ENCODE measurements at regions not wholly inside any gene's neighbourhood (a gene's known extent, or its start where the extent isn't known, plus 50 kb on each side); places are given as distances from the start of the nearest gene placed in this dataset.

- ATAC-seq (replicated peaks) = no peak
- Mint-ChIP-seq H3K27me3 (no peaks in the 10 kb centered on the region), H3K27ac (no peak overlapping the region), H3K4me1 (no peaks in the 10 kb centered on the region), H3K9me3 (peaks cover 7% of the 10 kb centered on the region), H3K4me3 (no peak overlapping the region), H3K36me3 (ENCODE audit: low read depth) (no peaks in the 10 kb centered on the region)
These were observed 197.0 kb downstream of the FAT4 start for GRCh38 chr4:125511715-125512114.

- no peak for ATAC-seq (replicated peaks)
These were observed 200.3 kb downstream of the FAT4 start for GRCh38 chr4:125515016-125515415.

GRCh38 chr4:125517831-125518230, 203.1 kb downstream of the FAT4 start:
- H3K27me3 Mint-ChIP-seq = no peaks in the 10 kb centered on the region
- H3K27ac Mint-ChIP-seq = no peak overlapping the region
- H3K4me3 Mint-ChIP-seq = no peak overlapping the region
- peaks cover 6% of the 10 kb centered on the region for H3K9me3 Mint-ChIP-seq
- ATAC-seq (replicated peaks) = no peak
- no peaks in the 10 kb centered on the region for H3K4me1 Mint-ChIP-seq
- no peaks in the 10 kb centered on the region for H3K36me3 Mint-ChIP-seq (ENCODE audit: low read depth)

More at GRCh38 chr4:125515016-125515415, 200.3 kb downstream of the FAT4 start:
- Mint-ChIP-seq H3K27me3 (no peaks in the 10 kb centered on the region), H3K9me3 (peaks cover 10% of the 10 kb centered on the region), H3K27ac (no peak overlapping the region), H3K4me3 (no peak overlapping the region), H3K4me1 (no peaks in the 10 kb centered on the region), H3K36me3 (ENCODE audit: low read depth) (no peaks in the 10 kb centered on the region)

GRCh38 chr4:125518281-125518680, 203.5 kb downstream of the FAT4 start:
- no peaks in the 10 kb centered on the region for H3K36me3 Mint-ChIP-seq (ENCODE audit: low read depth)
- no peaks in the 10 kb centered on the region for H3K4me1 Mint-ChIP-seq
- no peak for ATAC-seq (replicated peaks)
- H3K27ac Mint-ChIP-seq = no peak overlapping the region
- no peak overlapping the region for H3K4me3 Mint-ChIP-seq
- H3K9me3 Mint-ChIP-seq = peaks cover 6% of the 10 kb centered on the region
- H3K27me3 Mint-ChIP-seq = no peaks in the 10 kb centered on the region

GRCh38 chr4:125519371-125520146, 204.8 kb downstream of the FAT4 start:
- no peak for ATAC-seq (replicated peaks)
- Mint-ChIP-seq H3K9me3 (peaks cover 6% of the 10 kb centered on the region), H3K36me3 (ENCODE audit: low read depth) (no peaks in the 10 kb centered on the region), H3K4me1 (no peaks in the 10 kb centered on the region), H3K27me3 (no peaks in the 10 kb centered on the region), H3K27ac (no peak overlapping the region), H3K4me3 (no peak overlapping the region)

GRCh38 chr4:125520258-125520990, 205.7 kb downstream of the FAT4 start:
- Mint-ChIP-seq H3K9me3 (peaks cover 11% of the 10 kb centered on the region), H3K27ac (no peak overlapping the region), H3K4me3 (no peak overlapping the region), H3K4me1 (no peaks in the 10 kb centered on the region), H3K27me3 (no peaks in the 10 kb centered on the region), H3K36me3 (ENCODE audit: low read depth) (no peaks in the 10 kb centered on the region)
- ATAC-seq (replicated peaks) = no peak

GRCh38 chr4:125522588-125522987, 207.8 kb downstream of the FAT4 start:
- Mint-ChIP-seq H3K9me3 (peaks cover 12% of the 10 kb centered on the region), H3K27me3 (no peaks in the 10 kb centered on the region), H3K4me3 (no peak overlapping the region)

GRCh38 chr4:125522992-125523391, 208.2 kb downstream of the FAT4 start:
- Mint-ChIP-seq H3K27me3 (no peaks in the 10 kb centered on the region), H3K9me3 (peaks cover 12% of the 10 kb centered on the region), H3K36me3 (ENCODE audit: low read depth) (no peaks in the 10 kb centered on the region), H3K4me1 (no peaks in the 10 kb centered on the region), H3K27ac (no peak overlapping the region), H3K4me3 (no peak overlapping the region)
- no peak for ATAC-seq (replicated peaks)

More at GRCh38 chr4:125522588-125522987, 207.8 kb downstream of the FAT4 start:
- no peak for ATAC-seq (replicated peaks)
- Mint-ChIP-seq H3K4me1 (no peaks in the 10 kb centered on the region), H3K36me3 (ENCODE audit: low read depth) (no peaks in the 10 kb centered on the region), H3K27ac (no peak overlapping the region)

GRCh38 chr4:125526420-125526819, 211.7 kb downstream of the FAT4 start:
- Mint-ChIP-seq H3K36me3 (ENCODE audit: low read depth) (no peaks in the 10 kb centered on the region), H3K9me3 (peaks cover 13% of the 10 kb centered on the region), H3K4me3 (no peak overlapping the region), H3K27me3 (no peaks in the 10 kb centered on the region), H3K27ac (no peak overlapping the region), H3K4me1 (no peaks in the 10 kb centered on the region)
- ATAC-seq (replicated peaks) = no peak

- no peak overlapping the region for H3K4me3 Mint-ChIP-seq
- ATAC-seq (replicated peaks) = no peak
- H3K27ac Mint-ChIP-seq = no peak overlapping the region
- H3K4me1 Mint-ChIP-seq = no peaks in the 10 kb centered on the region
- no peaks in the 10 kb centered on the region for H3K36me3 Mint-ChIP-seq (ENCODE audit: low read depth)
- peaks cover 13% of the 10 kb centered on the region for H3K9me3 Mint-ChIP-seq
- no peaks in the 10 kb centered on the region for H3K27me3 Mint-ChIP-seq
These were observed 212.9 kb downstream of the FAT4 start for GRCh38 chr4:125527681-125528080.

- Mint-ChIP-seq H3K27ac (no peak overlapping the region), H3K9me3 (peaks cover 13% of the 10 kb centered on the region), H3K27me3 (no peaks in the 10 kb centered on the region), H3K4me1 (no peaks in the 10 kb centered on the region), H3K4me3 (no peak overlapping the region), H3K36me3 (ENCODE audit: low read depth) (no peaks in the 10 kb centered on the region)
- ATAC-seq (replicated peaks) = no peak
These were observed 214.3 kb downstream of the FAT4 start for GRCh38 chr4:125529071-125529470.

- no peak for ATAC-seq (replicated peaks)
- Mint-ChIP-seq H3K4me3 (no peak overlapping the region), H3K27me3 (no peaks in the 10 kb centered on the region), H3K9me3 (peaks cover 12% of the 10 kb centered on the region), H3K27ac (no peak overlapping the region), H3K36me3 (ENCODE audit: low read depth) (no peaks in the 10 kb centered on the region), H3K4me1 (no peaks in the 10 kb centered on the region)
These were observed 223.9 kb downstream of the FAT4 start for GRCh38 chr4:125538670-125539069.

GRCh38 chr4:125539691-125540090, 224.9 kb downstream of the FAT4 start:
- Mint-ChIP-seq H3K4me1 (no peaks in the 10 kb centered on the region), H3K27ac (no peak overlapping the region)

GRCh38 chr4:125541836-125542385, 227.2 kb downstream of the FAT4 start:
- no peak overlapping the region for H3K4me3 Mint-ChIP-seq
- no peaks in the 10 kb centered on the region for H3K36me3 Mint-ChIP-seq (ENCODE audit: low read depth)
- no peak overlapping the region for H3K27ac Mint-ChIP-seq
- H3K27me3 Mint-ChIP-seq = no peaks in the 10 kb centered on the region
- peaks cover 14% of the 10 kb centered on the region for H3K9me3 Mint-ChIP-seq
- no peaks in the 10 kb centered on the region for H3K4me1 Mint-ChIP-seq
- no peak for ATAC-seq (replicated peaks)

More at GRCh38 chr4:125539691-125540090, 224.9 kb downstream of the FAT4 start:
- H3K9me3 Mint-ChIP-seq = peaks cover 15% of the 10 kb centered on the region
- no peaks in the 10 kb centered on the region for H3K36me3 Mint-ChIP-seq (ENCODE audit: low read depth)
- no peak for ATAC-seq (replicated peaks)
- H3K4me3 Mint-ChIP-seq = no peak overlapping the region
- no peaks in the 10 kb centered on the region for H3K27me3 Mint-ChIP-seq

GRCh38 chr4:125546272-125546671, 231.5 kb downstream of the FAT4 start:
- no peaks in the 10 kb centered on the region for H3K4me1 Mint-ChIP-seq
- H3K27me3 Mint-ChIP-seq = no peaks in the 10 kb centered on the region
- peaks cover 6% of the 10 kb centered on the region for H3K9me3 Mint-ChIP-seq
- ATAC-seq (replicated peaks) = no peak
- no peaks in the 10 kb centered on the region for H3K36me3 Mint-ChIP-seq (ENCODE audit: low read depth)
- no peak overlapping the region for H3K27ac Mint-ChIP-seq
- H3K4me3 Mint-ChIP-seq = no peak overlapping the region
